Thyroid gland (tissue), 4 donors: ENCODE measurements at regions not wholly inside any gene's neighbourhood (a gene's known extent, or its start where the extent isn't known, plus 50 kb on each side); places are given as distances from the start of the nearest gene placed in this dataset.

Experiments used
- CTCF ChIP-seq, 6 experiments: fragments of 200-600 bp in 3 of 6; fragments of 450-650 bp in 3 of 6; sonication (generic) in 3 of 6; IDR thresholded peaks; one replicate each; pipeline ENCODE4 v1.5.1; 2016 to 2019; ENCODE audit warnings: antibody characterized with exemption in 6 of 6, mild to moderate bottlenecking in 2 of 6, inconsistent platforms in 1 of 6, moderate library complexity in 1 of 6
- POLR2A ChIP-seq, 2 donors: fragments of 450-650 bp; IDR thresholded peaks; one replicate each; pipeline ENCODE4 v1.6.1; 2017; ENCODE audit warnings: antibody characterized with exemption in 2 of 2, mild to moderate bottlenecking in 2 of 2, moderate library complexity in 1 of 2

GRCh38 chr15:92273286-92273685, 120.4 kb upstream of the ST8SIA2 start:
- TF ChIP-seq CTCF (IDR thresholded peaks at IDR 0.05) (no peak), POLR2A (IDR thresholded peaks at IDR 0.05) (no peak)
